ENCODE measurements at regions not wholly inside any gene's neighbourhood (a gene's known extent, or its start where the extent isn't known, plus 50 kb on each side); places are given as distances from the start of the nearest gene placed in this dataset.

DNA sequence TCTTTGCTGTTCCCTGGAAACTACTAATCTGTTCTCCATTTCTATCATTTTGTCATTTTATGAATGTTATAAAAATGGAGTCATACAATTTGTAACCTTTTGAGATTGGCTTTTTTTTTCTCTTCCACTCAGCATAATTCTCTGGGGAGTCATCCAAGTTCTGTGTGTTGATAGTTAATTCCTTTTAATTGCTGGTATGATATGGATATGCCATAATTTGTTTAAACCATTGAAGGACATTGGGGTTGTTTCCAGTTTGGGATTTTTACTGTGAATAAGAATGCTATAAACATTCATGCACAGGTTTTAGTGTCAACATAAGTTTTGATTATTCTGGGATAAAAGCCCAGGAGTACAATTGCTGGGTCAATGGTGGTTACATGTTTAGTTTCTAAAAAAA is 279.4 kb downstream of the WNT5A start:
- DNase-seq (ENCODE audit: low spot score in 2 of 2): no peak
- no peaks in the 10 kb centered on the region for H3K9me3 ChIP-seq
- in situ Hi-C loops (cut with MboI; ENCODE audit: low sequenced_read_pairs): no loop called here
- no peaks in the 10 kb centered on the region for H3K27me3 ChIP-seq (ENCODE audit: low read depth)
- no peak overlapping the region for H3K4me3 ChIP-seq
- H3K36me3 ChIP-seq (replicated peaks): no peaks in the 10 kb centered on the region
- H3K4me1 ChIP-seq: no peaks in the 10 kb centered on the region

- no peaks in the 10 kb centered on the region for H3K9me3 ChIP-seq
- H3K27me3 ChIP-seq (ENCODE audit: low read depth): no peaks in the 10 kb centered on the region
Measured at GRCh38 chr3:55205990-55206389, 278.1 kb upstream of the LRTM1 start.

DNA sequence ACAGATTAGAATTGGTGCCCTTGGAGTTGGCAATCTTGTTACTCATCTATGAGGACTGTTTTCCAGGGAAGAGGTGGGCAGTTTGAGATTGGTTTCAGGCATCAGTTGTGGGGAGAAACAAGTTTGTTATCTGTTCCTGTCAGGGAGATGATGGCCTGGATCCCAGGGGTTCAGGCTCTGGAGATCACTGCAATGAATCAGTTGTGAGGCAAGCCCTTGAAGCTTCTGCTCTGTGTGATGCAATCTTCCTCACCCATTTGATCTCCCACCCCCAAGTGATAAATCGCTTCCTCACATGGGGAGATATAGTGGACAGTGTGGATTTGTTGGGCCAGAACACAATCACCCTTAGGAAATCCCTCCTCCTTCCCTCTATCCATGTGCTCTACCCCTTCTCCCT is 276.6 kb upstream of the LRTM1 start:
- H3K36me3 ChIP-seq (replicated peaks): no peaks in the 10 kb centered on the region
- DNase-seq (ENCODE audit: low spot score in 2 of 2): no peak
- no peak overlapping the region for H3K4me3 ChIP-seq
- no peaks in the 10 kb centered on the region for H3K4me1 ChIP-seq
- in situ Hi-C loops (cut with MboI; ENCODE audit: low sequenced_read_pairs): no loop called here
- no peaks in the 10 kb centered on the region for H3K27me3 ChIP-seq (ENCODE audit: low read depth)
- H3K9me3 ChIP-seq: no peaks in the 10 kb centered on the region

More at GRCh38 chr3:55205990-55206389, 278.1 kb upstream of the LRTM1 start:
- in situ Hi-C loops (cut with MboI; ENCODE audit: low sequenced_read_pairs): no loop called here
- Histone ChIP-seq H3K4me1 (no peaks in the 10 kb centered on the region), H3K36me3 (replicated peaks) (no peaks in the 10 kb centered on the region), H3K4me3 (no peak overlapping the region)
- DNase-seq (ENCODE audit: low spot score in 2 of 2): no peak

GRCh38 chr3:55203546-55203945 is 275.7 kb upstream of the LRTM1 start:
- no peaks in the 10 kb centered on the region for H3K27me3 ChIP-seq (ENCODE audit: low read depth)

GRCh38 chr3:55203006-55203405 is 275.1 kb upstream of the LRTM1 start:
- in situ Hi-C loops (cut with MboI; ENCODE audit: low sequenced_read_pairs): no loop called here
- no peak for DNase-seq (ENCODE audit: low spot score in 2 of 2)

More at GRCh38 chr3:55203546-55203945, 275.7 kb upstream of the LRTM1 start:
- in situ Hi-C loops (cut with MboI; ENCODE audit: low sequenced_read_pairs): no loop called here
- no peak for DNase-seq (ENCODE audit: low spot score in 2 of 2)
- no peaks in the 10 kb centered on the region for H3K9me3 ChIP-seq
- no peak overlapping the region for H3K4me3 ChIP-seq
- no peaks in the 10 kb centered on the region for H3K4me1 ChIP-seq
- H3K36me3 ChIP-seq (replicated peaks): no peaks in the 10 kb centered on the region

DNA sequence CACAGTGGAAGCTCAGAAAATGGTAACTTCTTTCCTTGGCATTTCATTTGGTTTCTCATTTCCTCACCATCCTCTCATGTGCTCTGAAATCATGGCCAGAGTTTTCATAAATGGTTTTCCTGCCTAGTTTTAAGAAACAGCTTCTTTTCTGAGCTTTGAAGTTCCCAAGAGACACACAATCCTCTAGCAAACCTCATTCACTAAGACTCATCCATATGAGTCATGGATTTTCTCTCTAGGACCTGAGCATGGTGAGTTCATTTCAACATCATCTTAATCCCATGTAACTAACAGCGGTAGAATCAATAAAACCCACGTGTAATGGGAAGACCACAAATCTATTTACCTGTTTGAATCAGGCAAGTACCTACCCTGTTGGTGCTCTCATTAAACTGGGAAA is 274.5 kb upstream of the LRTM1 start:
- DNase-seq (ENCODE audit: low spot score in 2 of 2): no peak
- H3K27me3 ChIP-seq (ENCODE audit: low read depth): no peaks in the 10 kb centered on the region
- H3K4me3 ChIP-seq: no peak overlapping the region
- no peaks in the 10 kb centered on the region for H3K4me1 ChIP-seq
- in situ Hi-C loops (cut with MboI; ENCODE audit: low sequenced_read_pairs): no loop called here
- H3K9me3 ChIP-seq: no peaks in the 10 kb centered on the region
- H3K36me3 ChIP-seq (replicated peaks): no peaks in the 10 kb centered on the region

More at GRCh38 chr3:55203006-55203405, 275.1 kb upstream of the LRTM1 start:
- Histone ChIP-seq H3K36me3 (replicated peaks) (no peaks in the 10 kb centered on the region), H3K4me3 (no peak overlapping the region), H3K27me3 (ENCODE audit: low read depth) (no peaks in the 10 kb centered on the region), H3K4me1 (no peaks in the 10 kb centered on the region), H3K9me3 (no peaks in the 10 kb centered on the region)

- DNase-seq (ENCODE audit: low spot score in 2 of 2): no peak
- H3K27me3 ChIP-seq (ENCODE audit: low read depth): no peaks in the 10 kb centered on the region
- no peaks in the 10 kb centered on the region for H3K9me3 ChIP-seq
- H3K4me3 ChIP-seq: no peak overlapping the region
- no peaks in the 10 kb centered on the region for H3K36me3 ChIP-seq (replicated peaks)
- H3K4me1 ChIP-seq: no peaks in the 10 kb centered on the region
- in situ Hi-C loops (cut with MboI; ENCODE audit: low sequenced_read_pairs): no loop called here
Measured at GRCh38 chr3:55201779-55202178, 273.9 kb upstream of the LRTM1 start.

- Histone ChIP-seq H3K4me3 (no peak overlapping the region), H3K9me3 (no peaks in the 10 kb centered on the region), H3K4me1 (no peaks in the 10 kb centered on the region), H3K27me3 (ENCODE audit: low read depth) (no peaks in the 10 kb centered on the region), H3K36me3 (replicated peaks) (no peaks in the 10 kb centered on the region)
- DNase-seq (ENCODE audit: low spot score in 2 of 2): no peak
- in situ Hi-C loops (cut with MboI; ENCODE audit: low sequenced_read_pairs): no loop called here
Measured at GRCh38 chr3:55200906-55201305, 273.0 kb upstream of the LRTM1 start.

- Histone ChIP-seq H3K9me3 (no peaks in the 10 kb centered on the region), H3K4me3 (no peak overlapping the region), H3K27me3 (ENCODE audit: low read depth) (no peaks in the 10 kb centered on the region), H3K4me1 (no peaks in the 10 kb centered on the region), H3K36me3 (replicated peaks) (no peaks in the 10 kb centered on the region)
- DNase-seq (ENCODE audit: low spot score in 2 of 2): no peak
- in situ Hi-C loops (cut with MboI; ENCODE audit: low sequenced_read_pairs): no loop called here
Measured at GRCh38 chr3:55198554-55198953, 270.7 kb upstream of the LRTM1 start.

DNA sequence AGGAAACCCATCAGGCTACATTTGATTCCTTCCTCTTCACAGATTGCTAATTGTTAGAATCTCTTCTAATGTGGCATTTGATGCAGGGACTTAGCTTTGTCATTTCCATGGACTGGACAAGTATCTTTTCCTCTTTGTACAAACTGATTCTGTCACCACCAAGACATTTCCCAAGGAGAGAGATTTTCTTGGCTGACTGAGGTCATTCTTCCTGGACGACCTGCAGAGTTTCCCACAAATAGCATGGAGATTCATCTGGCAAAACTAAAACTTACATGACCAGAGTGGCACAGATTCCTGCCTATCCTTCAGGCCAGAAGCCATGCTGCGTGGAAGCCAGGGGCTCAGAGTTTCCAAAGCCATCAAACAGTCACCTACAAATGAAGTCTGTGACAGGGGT is 269.2 kb upstream of the LRTM1 start:
- no peaks in the 10 kb centered on the region for H3K36me3 ChIP-seq (replicated peaks)
- H3K4me1 ChIP-seq: no peaks in the 10 kb centered on the region
- H3K9me3 ChIP-seq: no peaks in the 10 kb centered on the region
- no peak for DNase-seq (ENCODE audit: low spot score in 2 of 2)
- H3K4me3 ChIP-seq: no peak overlapping the region
- no peaks in the 10 kb centered on the region for H3K27me3 ChIP-seq (ENCODE audit: low read depth)
- in situ Hi-C loops (cut with MboI; ENCODE audit: low sequenced_read_pairs): no loop called here

DNA sequence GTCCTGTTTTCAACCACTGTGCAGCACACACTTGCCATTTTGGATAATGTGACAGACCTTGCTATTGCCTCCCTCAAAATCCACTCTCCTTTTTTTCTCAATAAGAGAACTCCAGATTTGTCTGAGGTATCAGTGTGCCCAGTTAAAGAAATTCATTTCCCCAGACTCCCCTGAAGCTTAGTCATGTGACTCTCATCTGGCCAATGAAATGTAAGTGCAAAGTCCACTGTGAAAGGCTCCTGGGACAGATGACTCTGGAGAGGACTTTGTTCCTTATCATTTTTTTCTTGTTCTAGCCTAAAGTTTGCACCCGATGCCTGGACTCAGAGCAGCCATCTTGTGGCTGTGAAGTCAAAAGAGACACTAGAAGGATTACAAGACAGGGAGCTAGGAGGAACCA is 268.6 kb upstream of the LRTM1 start:
- Histone ChIP-seq H3K36me3 (replicated peaks) (no peaks in the 10 kb centered on the region), H3K9me3 (no peaks in the 10 kb centered on the region), H3K4me3 (no peak overlapping the region), H3K4me1 (no peaks in the 10 kb centered on the region), H3K27me3 (ENCODE audit: low read depth) (no peaks in the 10 kb centered on the region)
- in situ Hi-C loops (cut with MboI; ENCODE audit: low sequenced_read_pairs): no loop called here
- DNase-seq (ENCODE audit: low spot score in 2 of 2): no peak

GRCh38 chr3:55194376-55194775 is 266.5 kb upstream of the LRTM1 start:
- Histone ChIP-seq H3K4me1 (peaks cover 4% of the 10 kb centered on the region; the same call in 1 of the 2 replicates), H3K27me3 (ENCODE audit: low read depth) (no peaks in the 10 kb centered on the region), H3K4me3 (no peak overlapping the region), H3K9me3 (no peaks in the 10 kb centered on the region), H3K36me3 (replicated peaks) (no peaks in the 10 kb centered on the region)
- no peak for DNase-seq (ENCODE audit: low spot score in 2 of 2)
- in situ Hi-C loops (cut with MboI; ENCODE audit: low sequenced_read_pairs): no loop called here

GRCh38 chr3:55191911-55192775 is 264.3 kb upstream of the LRTM1 start:
- Histone ChIP-seq H3K4me3 (no peak overlapping the region), H3K9me3 (no peaks in the 10 kb centered on the region), H3K27me3 (ENCODE audit: low read depth) (no peaks in the 10 kb centered on the region), H3K4me1 (peaks cover 4% of the 10 kb centered on the region; the same call in 1 of the 2 replicates), H3K36me3 (replicated peaks) (no peaks in the 10 kb centered on the region)
- DNase-seq (ENCODE audit: low spot score in 2 of 2): no peak
- in situ Hi-C loops (cut with MboI; ENCODE audit: low sequenced_read_pairs): no loop called here

- H3K9me3 ChIP-seq: no peaks in the 10 kb centered on the region
- DNase-seq (ENCODE audit: low spot score in 2 of 2): no peak
- no peaks in the 10 kb centered on the region for H3K36me3 ChIP-seq (replicated peaks)
- in situ Hi-C loops (cut with MboI; ENCODE audit: low sequenced_read_pairs): no loop called here
- no peaks in the 10 kb centered on the region for H3K27me3 ChIP-seq (ENCODE audit: low read depth)
- peaks cover 4% of the 10 kb centered on the region; the same call in 1 of the 2 replicates for H3K4me1 ChIP-seq
- no peak overlapping the region for H3K4me3 ChIP-seq
Measured at GRCh38 chr3:55190331-55190730, 262.5 kb upstream of the LRTM1 start.

All from HAP-1 (cell line).